ENCODE measurements at regions not wholly inside any gene's neighbourhood (a gene's known extent, or its start where the extent isn't known, plus 50 kb on each side); places are given as distances from the start of the nearest gene placed in this dataset.

GRCh38 chr22:48535868-48536540 is 1291.7 kb downstream of the BRD1 start:
- Histone ChIP-seq H3K4me3 (ENCODE audit: low read depth in 1 of 5, low read length in 5 of 5) (no peak overlapping the region), H3K4me1 (ENCODE audit: control insufficient read depth in 5 of 5, insufficient read depth in 5 of 5, low read length in 5 of 5) (no peaks in the 10 kb centered on the region), H3K27me3 (ENCODE audit: control insufficient read depth in 5 of 5, insufficient read depth in 4 of 5, low read length in 5 of 5) (peaks cover 6 to 15% (median 12%) of the 10 kb centered on the region in 5 donors), H3K27ac (ENCODE audit: low read depth, low read length) (no peak overlapping the region), H3K9ac (ENCODE audit: low read length in 5 of 5) (no peak overlapping the region), H3K36me3 (ENCODE audit: control insufficient read depth in 5 of 5, insufficient read depth in 5 of 5, low read length in 5 of 5) (no peaks in the 10 kb centered on the region), H3K9me3 (ENCODE audit: control insufficient read depth in 5 of 5, low read length in 5 of 5) (no peaks in the 10 kb centered on the region)

GRCh38 chr22:48534395-48534958 is 1293.2 kb downstream of the BRD1 start:
- no peak overlapping the region for H3K4me3 ChIP-seq (ENCODE audit: low read depth in 1 of 5, low read length in 5 of 5)
- H3K9me3 ChIP-seq (ENCODE audit: control insufficient read depth in 5 of 5, low read length in 5 of 5) = no peaks in the 10 kb centered on the region
- no peak overlapping the region for H3K9ac ChIP-seq (ENCODE audit: low read length in 5 of 5)
- H3K27ac ChIP-seq (ENCODE audit: low read depth, low read length) = no peak overlapping the region
- no peaks in the 10 kb centered on the region for H3K36me3 ChIP-seq (ENCODE audit: control insufficient read depth in 5 of 5, insufficient read depth in 5 of 5, low read length in 5 of 5)
- peaks cover 5 to 17% (median 15%) of the 10 kb centered on the region in 5 donors for H3K27me3 ChIP-seq (ENCODE audit: control insufficient read depth in 5 of 5, insufficient read depth in 4 of 5, low read length in 5 of 5)
- H3K4me1 ChIP-seq (ENCODE audit: control insufficient read depth in 5 of 5, insufficient read depth in 5 of 5, low read length in 5 of 5) = no peaks in the 10 kb centered on the region

- Histone ChIP-seq H3K27me3 (ENCODE audit: control insufficient read depth in 5 of 5, insufficient read depth in 4 of 5, low read length in 5 of 5) (peaks cover 3 to 20% (median 10%) of the 10 kb centered on the region in 5 donors), H3K9me3 (ENCODE audit: control insufficient read depth in 5 of 5, low read length in 5 of 5) (no peaks in the 10 kb centered on the region)
Measured at GRCh38 chr22:48532986-48533385, 1294.7 kb downstream of the BRD1 start.

GRCh38 chr22:48531761-48532435 is 1295.8 kb downstream of the BRD1 start:
- H3K27ac ChIP-seq (ENCODE audit: low read depth, low read length) = no peak overlapping the region

More at GRCh38 chr22:48532986-48533385, 1294.7 kb downstream of the BRD1 start:
- H3K9ac ChIP-seq (ENCODE audit: low read length in 5 of 5) = no peak overlapping the region
- no peaks in the 10 kb centered on the region for H3K4me1 ChIP-seq (ENCODE audit: control insufficient read depth in 5 of 5, insufficient read depth in 5 of 5, low read length in 5 of 5)
- H3K4me3 ChIP-seq (ENCODE audit: low read depth in 1 of 5, low read length in 5 of 5) = no peak overlapping the region
- H3K27ac ChIP-seq (ENCODE audit: low read depth, low read length) = no peak overlapping the region
- H3K36me3 ChIP-seq (ENCODE audit: control insufficient read depth in 5 of 5, insufficient read depth in 5 of 5, low read length in 5 of 5) = no peaks in the 10 kb centered on the region

GRCh38 chr22:48531108-48531507 is 1296.6 kb downstream of the BRD1 start:
- Histone ChIP-seq H3K4me3 (ENCODE audit: low read depth in 1 of 5, low read length in 5 of 5) (no peak overlapping the region), H3K9me3 (ENCODE audit: control insufficient read depth in 5 of 5, low read length in 5 of 5) (no peaks in the 10 kb centered on the region), H3K4me1 (ENCODE audit: control insufficient read depth in 5 of 5, insufficient read depth in 5 of 5, low read length in 5 of 5) (no peaks in the 10 kb centered on the region), H3K36me3 (ENCODE audit: control insufficient read depth in 5 of 5, insufficient read depth in 5 of 5, low read length in 5 of 5) (no peaks in the 10 kb centered on the region), H3K27me3 (ENCODE audit: control insufficient read depth in 5 of 5, insufficient read depth in 4 of 5, low read length in 5 of 5) (peaks cover 3 to 20% (median 10%) of the 10 kb centered on the region in 5 donors), H3K9ac (ENCODE audit: low read length in 5 of 5) (no peak overlapping the region), H3K27ac (ENCODE audit: low read depth, low read length) (no peak overlapping the region)

More at GRCh38 chr22:48531761-48532435, 1295.8 kb downstream of the BRD1 start:
- no peaks in the 10 kb centered on the region for H3K4me1 ChIP-seq (ENCODE audit: control insufficient read depth in 5 of 5, insufficient read depth in 5 of 5, low read length in 5 of 5)
- no peaks in the 10 kb centered on the region for H3K36me3 ChIP-seq (ENCODE audit: control insufficient read depth in 5 of 5, insufficient read depth in 5 of 5, low read length in 5 of 5)
- H3K9ac ChIP-seq (ENCODE audit: low read length in 5 of 5) = no peak overlapping the region
- no peaks in the 10 kb centered on the region for H3K9me3 ChIP-seq (ENCODE audit: control insufficient read depth in 5 of 5, low read length in 5 of 5)
- H3K4me3 ChIP-seq (ENCODE audit: low read depth in 1 of 5, low read length in 5 of 5) = no peak overlapping the region
- peaks cover 3 to 20% (median 10%) of the 10 kb centered on the region in 5 donors for H3K27me3 ChIP-seq (ENCODE audit: control insufficient read depth in 5 of 5, insufficient read depth in 4 of 5, low read length in 5 of 5)

GRCh38 chr22:48530666-48531065 is 1297.0 kb downstream of the BRD1 start:
- H3K27ac ChIP-seq (ENCODE audit: low read depth, low read length) = no peak overlapping the region

GRCh38 chr22:48528221-48528915 is 1299.3 kb downstream of the BRD1 start:
- peaks cover 3 to 18% (median 10%) of the 10 kb centered on the region in 5 donors for H3K27me3 ChIP-seq (ENCODE audit: control insufficient read depth in 5 of 5, insufficient read depth in 4 of 5, low read length in 5 of 5)
- H3K36me3 ChIP-seq (ENCODE audit: control insufficient read depth in 5 of 5, insufficient read depth in 5 of 5, low read length in 5 of 5) = no peaks in the 10 kb centered on the region
- no peak overlapping the region for H3K27ac ChIP-seq (ENCODE audit: low read depth, low read length)
- no peaks in the 10 kb centered on the region for H3K4me1 ChIP-seq (ENCODE audit: control insufficient read depth in 5 of 5, insufficient read depth in 5 of 5, low read length in 5 of 5)
- H3K9me3 ChIP-seq (ENCODE audit: control insufficient read depth in 5 of 5, low read length in 5 of 5) = no peaks in the 10 kb centered on the region
- H3K4me3 ChIP-seq (ENCODE audit: low read depth in 1 of 5, low read length in 5 of 5) = no peak overlapping the region
- H3K9ac ChIP-seq (ENCODE audit: low read length in 5 of 5) = no peak overlapping the region

More at GRCh38 chr22:48530666-48531065, 1297.0 kb downstream of the BRD1 start:
- Histone ChIP-seq H3K9ac (ENCODE audit: low read length in 5 of 5) (no peak overlapping the region), H3K4me3 (ENCODE audit: low read depth in 1 of 5, low read length in 5 of 5) (no peak overlapping the region), H3K27me3 (ENCODE audit: control insufficient read depth in 5 of 5, insufficient read depth in 4 of 5, low read length in 5 of 5) (peaks cover 3 to 22% (median 10%) of the 10 kb centered on the region in 5 donors), H3K4me1 (ENCODE audit: control insufficient read depth in 5 of 5, insufficient read depth in 5 of 5, low read length in 5 of 5) (no peaks in the 10 kb centered on the region), H3K36me3 (ENCODE audit: control insufficient read depth in 5 of 5, insufficient read depth in 5 of 5, low read length in 5 of 5) (no peaks in the 10 kb centered on the region), H3K9me3 (ENCODE audit: control insufficient read depth in 5 of 5, low read length in 5 of 5) (no peaks in the 10 kb centered on the region)

- no peak overlapping the region for H3K4me3 ChIP-seq (ENCODE audit: low read depth in 1 of 5, low read length in 5 of 5)
- H3K4me1 ChIP-seq (ENCODE audit: control insufficient read depth in 5 of 5, insufficient read depth in 5 of 5, low read length in 5 of 5) = no peaks in the 10 kb centered on the region
- H3K9ac ChIP-seq (ENCODE audit: low read length in 5 of 5) = no peak overlapping the region
- no peaks in the 10 kb centered on the region for H3K9me3 ChIP-seq (ENCODE audit: control insufficient read depth in 5 of 5, low read length in 5 of 5)
- peaks cover 0 to 10% (median 4%) of the 10 kb centered on the region in 5 donors for H3K27me3 ChIP-seq (ENCODE audit: control insufficient read depth in 5 of 5, insufficient read depth in 4 of 5, low read length in 5 of 5)
- H3K36me3 ChIP-seq (ENCODE audit: control insufficient read depth in 5 of 5, insufficient read depth in 5 of 5, low read length in 5 of 5) = no peaks in the 10 kb centered on the region
- H3K27ac ChIP-seq (ENCODE audit: low read depth, low read length) = no peak overlapping the region
Measured at GRCh38 chr22:48523761-48524160, 1303.9 kb downstream of the BRD1 start.

GRCh38 chr22:48523091-48523490 is 1304.6 kb downstream of the BRD1 start:
- Histone ChIP-seq H3K36me3 (ENCODE audit: control insufficient read depth in 5 of 5, insufficient read depth in 5 of 5, low read length in 5 of 5) (no peaks in the 10 kb centered on the region), H3K9me3 (ENCODE audit: control insufficient read depth in 5 of 5, low read length in 5 of 5) (no peaks in the 10 kb centered on the region), H3K27ac (ENCODE audit: low read depth, low read length) (no peak overlapping the region), H3K4me3 (ENCODE audit: low read depth in 1 of 5, low read length in 5 of 5) (no peak overlapping the region), H3K27me3 (ENCODE audit: control insufficient read depth in 5 of 5, insufficient read depth in 4 of 5, low read length in 5 of 5) (peaks cover 0 to 10% (median 3%) of the 10 kb centered on the region in 5 donors), H3K9ac (ENCODE audit: low read length in 5 of 5) (no peak overlapping the region), H3K4me1 (ENCODE audit: control insufficient read depth in 5 of 5, insufficient read depth in 5 of 5, low read length in 5 of 5) (no peaks in the 10 kb centered on the region)
